ENCODE measurements at regions not wholly inside any gene's neighbourhood (a gene's known extent, or its start where the extent isn't known, plus 50 kb on each side); places are given as distances from the start of the nearest gene placed in this dataset.

DNA sequence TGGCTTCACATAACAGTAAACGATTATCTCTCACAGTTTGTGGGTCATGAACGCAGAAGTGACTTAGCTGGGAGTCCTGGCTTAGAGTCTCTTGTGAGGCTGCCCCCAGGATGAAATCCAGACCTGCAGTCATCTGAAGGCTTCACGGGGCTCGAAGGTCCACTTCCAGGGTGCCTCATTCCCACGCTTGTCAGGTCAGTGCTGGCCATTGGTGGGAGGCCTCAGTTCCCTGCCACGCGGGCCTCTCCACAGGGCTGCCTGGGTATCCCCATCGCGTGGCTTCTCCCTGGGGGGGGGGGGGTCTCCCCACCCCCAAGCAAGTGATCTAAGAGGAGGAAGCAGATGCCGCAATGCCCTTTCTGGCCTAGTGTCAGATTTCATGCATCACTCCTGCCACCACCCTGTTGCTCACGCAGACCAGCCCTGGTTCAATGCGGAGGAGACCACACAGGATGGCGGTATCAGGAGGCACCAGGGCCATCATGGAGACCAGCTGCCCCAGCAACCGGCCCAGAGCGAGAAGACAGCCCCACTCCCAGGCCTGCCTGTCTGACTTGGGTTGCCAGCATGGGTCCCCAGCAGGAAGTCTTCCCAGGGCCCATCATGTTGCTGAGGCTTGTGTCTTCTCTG lies 77.3 kb upstream of the CDH5 start:
- DNase-seq (ENCODE audit: low spot score): no peak

DNA sequence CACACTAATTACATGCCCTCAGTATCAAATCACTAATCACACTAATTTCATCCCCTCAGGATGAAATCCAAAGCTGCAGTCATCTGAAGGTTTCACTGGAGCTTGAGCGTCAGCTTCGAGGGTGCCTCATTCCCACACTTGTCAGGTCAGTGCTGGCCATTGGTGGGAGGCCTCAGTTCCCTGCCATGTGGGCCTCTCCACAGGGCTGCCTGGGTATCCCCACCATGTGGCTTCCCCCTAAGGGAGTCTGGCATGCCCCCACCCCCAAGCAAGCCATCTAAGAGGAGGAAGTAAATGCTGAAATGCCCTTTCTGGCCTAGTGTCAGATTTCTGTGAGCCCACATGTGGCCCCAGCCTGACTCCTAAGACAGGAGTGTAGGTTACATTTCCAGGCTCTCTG lies 78.6 kb upstream of the CDH5 start:
- no peak for DNase-seq (ENCODE audit: low spot score)

DNA sequence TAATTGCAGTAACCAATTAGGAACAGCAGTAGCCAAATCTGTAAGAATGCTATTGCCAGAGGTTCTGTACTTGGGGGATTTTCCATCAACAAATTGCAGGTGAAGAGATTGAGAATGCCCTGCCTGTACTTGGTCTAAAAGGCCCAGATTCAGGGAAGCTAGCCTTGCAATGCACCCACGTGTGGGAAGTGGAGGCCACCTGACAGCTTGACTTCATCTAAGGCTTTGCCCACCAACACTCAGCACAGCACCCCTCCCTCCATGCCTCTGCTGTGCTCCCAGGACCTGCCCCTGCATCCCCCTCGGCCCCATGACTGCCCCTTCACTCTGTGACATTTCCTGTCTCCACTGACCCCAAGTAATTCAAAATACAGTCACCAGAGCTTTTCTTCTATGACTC lies 79.1 kb upstream of the CDH5 start:
- DNase-seq (ENCODE audit: low spot score): no peak

GRCh38 chr16:66286527-66286926 lies 80.0 kb upstream of the CDH5 start:
- DNase-seq (ENCODE audit: low spot score): no peak

- peak; percentile 34 for DNase-seq (ENCODE audit: low spot score)
Observed at GRCh38 chr16:66278604-66279262, 87.8 kb upstream of the CDH5 start.

DNA sequence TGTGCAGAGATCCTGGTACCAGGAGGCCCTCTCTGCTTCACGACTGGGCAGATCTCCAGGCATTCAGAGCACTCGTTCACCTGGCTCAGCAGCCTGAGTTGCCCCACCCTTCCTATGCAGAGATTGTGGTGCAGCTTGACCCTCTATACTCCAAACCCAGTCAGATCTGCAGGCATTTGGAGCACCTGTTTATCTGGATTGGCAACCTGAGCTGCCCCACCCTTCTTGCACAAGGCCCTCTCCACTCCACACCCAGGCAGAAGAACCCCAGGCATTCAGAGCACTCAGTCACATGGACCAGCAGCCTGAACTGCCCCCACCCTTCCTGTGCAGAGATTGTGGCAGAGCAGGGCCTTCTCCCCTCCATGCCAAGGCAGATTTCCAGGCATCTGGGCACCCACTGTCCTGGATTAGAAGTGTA lies 88.4 kb upstream of the CDH5 start:
- peak; percentile 81 for DNase-seq (ENCODE audit: low spot score)

DNA sequence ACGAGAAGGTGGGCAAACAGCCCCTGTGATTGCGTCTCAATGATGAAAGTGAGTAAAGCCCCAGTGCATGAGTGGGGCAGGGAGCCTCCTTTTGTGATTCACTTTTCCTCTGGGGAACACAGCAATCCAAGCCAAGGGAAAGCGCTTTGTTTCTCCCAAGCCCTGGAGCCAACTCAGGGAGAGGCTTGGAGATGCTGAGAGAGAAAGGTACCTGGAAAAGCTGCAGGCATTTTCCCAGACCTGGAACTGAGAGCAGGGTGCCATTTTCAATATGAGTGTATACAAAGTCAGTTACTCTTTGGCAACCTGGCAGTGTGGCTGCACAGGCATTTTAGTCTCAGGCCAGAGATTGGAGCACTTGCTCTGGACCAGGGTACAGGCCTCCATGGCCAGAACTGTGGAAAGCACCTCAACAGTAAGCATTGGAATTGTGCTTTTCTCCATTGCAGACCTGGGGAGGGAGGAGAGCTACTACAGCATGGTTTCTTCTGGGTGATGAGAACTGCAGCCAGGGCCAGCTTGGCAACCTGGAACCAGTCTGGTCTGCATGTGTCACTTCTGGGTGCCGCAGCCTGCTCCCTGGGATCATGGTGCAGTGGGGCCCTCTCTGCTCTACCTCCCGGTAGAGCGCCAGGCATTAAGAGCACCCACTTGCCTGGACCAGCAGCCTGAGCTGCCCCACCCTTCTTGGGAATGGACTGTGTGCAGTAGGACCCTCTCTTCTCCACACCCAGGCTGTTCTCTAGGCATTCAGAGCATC lies 89.0 kb upstream of the CDH5 start:
- DNase-seq (ENCODE audit: low spot score): no peak

DNA sequence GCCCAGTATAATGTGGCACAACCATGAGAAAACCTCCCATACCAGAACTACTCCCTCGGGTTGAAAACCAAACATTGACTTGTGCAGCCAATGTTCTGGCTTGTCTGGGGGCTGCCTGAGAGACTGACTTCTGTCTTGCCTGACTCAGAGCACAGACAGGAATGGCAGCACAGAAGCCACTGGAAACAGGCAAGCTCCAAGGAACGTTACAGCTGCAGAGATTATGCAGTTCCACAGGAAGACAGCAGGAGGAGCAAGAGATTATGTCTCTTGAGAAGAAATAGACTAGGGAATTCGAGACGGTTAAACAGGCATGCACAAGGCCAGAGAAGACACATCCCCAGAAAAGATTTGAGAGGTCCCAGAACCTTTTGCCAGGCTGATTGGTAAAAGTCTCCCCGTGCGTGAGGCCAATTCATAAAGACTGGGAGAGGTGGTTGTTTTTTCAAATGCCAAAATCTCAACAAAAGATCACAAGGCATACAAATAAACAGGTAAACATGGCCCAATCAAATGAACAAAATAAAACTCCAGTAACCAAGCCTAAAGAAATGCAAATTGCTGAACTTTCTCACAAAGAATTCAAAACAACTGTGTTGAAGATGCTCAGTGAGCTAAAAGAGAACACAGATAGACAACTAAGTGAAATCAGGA lies 90.6 kb upstream of the CDH5 start:
- DNase-seq (ENCODE audit: low spot score): peak; percentile 41

DNA sequence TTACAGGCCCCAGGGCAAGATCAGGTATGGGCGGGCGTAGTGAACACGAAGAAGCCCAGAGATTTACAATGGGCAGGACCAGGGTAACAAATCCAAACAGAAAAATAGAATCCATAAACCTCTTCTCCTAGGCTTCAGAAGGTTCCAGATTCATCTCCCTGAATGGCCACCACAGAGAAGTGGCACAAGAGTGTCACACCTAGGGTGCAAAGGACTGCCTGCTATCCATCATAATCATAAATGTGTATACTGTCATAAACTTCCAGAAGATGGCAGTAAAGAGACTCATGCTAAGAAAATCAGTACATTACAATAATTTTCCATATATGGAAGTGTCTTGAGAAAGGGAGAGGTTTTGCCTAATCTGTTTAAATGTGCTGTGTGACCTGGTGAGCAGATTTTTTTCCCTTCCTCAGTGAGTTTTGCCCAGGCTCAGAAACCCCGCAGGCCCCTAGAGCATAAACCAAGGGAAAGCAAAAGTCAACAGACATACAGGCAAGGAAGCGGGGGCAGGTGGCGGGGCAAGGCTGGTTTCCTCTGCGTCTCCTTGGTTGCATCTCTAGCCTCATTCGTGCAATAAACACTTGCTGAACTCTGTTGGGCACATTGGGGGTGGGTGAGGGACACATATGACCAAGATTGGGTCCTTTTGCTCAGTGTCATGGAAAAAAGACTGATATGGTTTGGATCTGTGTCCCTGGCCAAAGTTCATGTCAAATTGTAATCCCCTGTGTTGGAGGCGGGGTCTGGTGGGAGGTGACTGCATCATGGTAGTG lies 92.0 kb upstream of the CDH5 start:
- peak; percentile 32 for DNase-seq (ENCODE audit: low spot score)

- DNase-seq (ENCODE audit: low spot score): no peak
Observed at GRCh38 chr16:66273644-66274334, 92.7 kb upstream of the CDH5 start.

- DNase-seq (ENCODE audit: low spot score): no peak
Observed at GRCh38 chr16:66273053-66273452, 93.4 kb upstream of the CDH5 start.

DNA sequence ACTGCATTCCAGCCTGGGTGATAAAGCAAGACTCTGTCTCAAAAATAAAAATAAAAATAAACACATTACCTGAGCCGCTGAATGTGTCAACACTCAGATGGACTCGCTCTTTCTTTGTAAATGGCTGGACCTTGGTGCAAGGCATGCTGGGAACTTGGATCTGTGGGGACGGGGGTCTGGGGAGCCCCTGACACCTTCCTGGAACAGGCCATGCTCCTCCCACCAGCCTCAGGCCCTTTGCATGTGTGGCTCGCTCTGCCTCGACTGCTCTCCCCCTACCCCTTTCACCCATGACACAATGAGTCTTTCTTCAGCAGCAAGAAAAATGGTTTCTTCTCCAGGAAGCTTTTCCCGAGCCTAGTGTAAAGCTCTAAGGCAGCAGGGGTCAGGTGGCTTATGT lies 94.0 kb upstream of the CDH5 start:
- no peak for DNase-seq (ENCODE audit: low spot score)

DNA sequence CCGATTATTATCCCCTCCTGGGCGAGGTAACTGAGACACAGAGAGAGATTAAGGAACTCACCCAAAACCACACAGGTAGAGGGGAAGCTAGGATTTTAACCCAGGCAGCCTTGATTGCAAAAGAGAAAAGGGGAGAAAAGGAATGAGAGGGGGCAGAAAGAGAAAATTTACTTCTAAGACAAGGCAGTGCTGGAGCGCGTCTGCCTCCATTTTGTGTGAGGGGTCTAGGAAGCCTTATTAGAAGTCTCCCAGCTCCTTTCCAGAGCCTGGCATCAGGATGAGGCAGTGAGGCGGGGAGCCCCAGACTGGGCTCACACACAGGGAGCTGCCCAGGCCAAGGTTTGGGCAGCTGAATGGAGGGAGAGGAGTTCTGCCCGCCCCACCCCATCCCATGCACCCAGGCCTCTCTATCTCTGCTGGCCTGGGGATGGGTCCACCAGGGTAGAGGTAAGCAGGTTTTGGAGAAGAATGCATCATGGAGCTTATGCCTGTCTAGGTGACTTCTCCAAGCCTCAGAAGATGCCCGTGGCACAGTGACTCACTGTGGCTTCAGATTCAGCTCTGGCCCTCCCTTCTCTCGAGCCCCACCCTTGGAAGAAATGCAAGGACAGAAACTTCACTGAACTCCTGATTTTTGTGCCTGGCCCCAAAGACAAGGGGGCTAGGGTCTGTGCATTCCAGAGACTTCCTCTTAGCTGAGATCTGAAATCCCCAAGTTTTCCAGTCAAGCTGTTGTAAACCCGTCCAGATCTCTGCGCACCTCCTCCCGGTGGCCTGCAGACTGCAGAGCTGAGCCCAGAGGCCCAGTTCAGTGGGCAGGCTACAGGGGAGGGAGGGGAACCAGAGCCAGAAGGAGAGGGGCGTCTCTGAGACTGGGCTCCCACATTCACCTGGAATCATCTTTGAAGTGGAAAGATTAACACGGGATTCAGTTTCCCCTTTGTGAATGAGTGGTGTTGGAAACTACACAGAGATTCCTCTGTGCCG lies 95.1 kb upstream of the CDH5 start:
- DNase-seq (ENCODE audit: low spot score): peak; percentile 13

DNA sequence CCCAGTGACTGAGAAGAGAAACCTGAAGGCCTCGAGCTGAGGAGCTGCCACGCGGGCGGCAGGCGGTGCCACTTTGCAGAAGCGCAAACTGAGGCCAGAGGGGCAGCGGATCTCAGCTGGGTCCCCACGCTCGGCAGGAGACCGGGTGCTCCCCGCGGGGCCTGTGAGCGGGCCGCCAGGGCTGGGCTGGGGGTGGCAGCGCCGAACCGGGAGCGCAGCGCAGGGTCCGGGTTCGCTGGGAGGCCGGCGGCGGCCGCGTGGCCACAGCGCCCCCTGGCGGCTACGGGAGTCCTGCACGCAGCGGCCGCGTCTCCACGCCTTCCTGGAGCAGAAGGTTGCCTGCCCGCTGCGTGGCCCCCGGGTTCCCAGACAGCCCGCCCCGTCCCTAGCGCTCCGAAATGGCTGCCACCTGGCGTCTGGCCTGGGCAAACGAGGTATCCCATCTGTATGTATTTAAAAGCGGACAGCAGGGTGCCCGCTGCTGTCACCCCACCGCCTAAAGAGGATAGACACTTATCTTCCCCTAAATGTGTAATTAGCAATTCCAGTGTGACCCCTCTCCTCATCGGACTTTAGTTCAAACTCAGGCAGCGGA lies 96.1 kb upstream of the CDH5 start:
- peak; percentile 68 for DNase-seq (ENCODE audit: low spot score)

DNA sequence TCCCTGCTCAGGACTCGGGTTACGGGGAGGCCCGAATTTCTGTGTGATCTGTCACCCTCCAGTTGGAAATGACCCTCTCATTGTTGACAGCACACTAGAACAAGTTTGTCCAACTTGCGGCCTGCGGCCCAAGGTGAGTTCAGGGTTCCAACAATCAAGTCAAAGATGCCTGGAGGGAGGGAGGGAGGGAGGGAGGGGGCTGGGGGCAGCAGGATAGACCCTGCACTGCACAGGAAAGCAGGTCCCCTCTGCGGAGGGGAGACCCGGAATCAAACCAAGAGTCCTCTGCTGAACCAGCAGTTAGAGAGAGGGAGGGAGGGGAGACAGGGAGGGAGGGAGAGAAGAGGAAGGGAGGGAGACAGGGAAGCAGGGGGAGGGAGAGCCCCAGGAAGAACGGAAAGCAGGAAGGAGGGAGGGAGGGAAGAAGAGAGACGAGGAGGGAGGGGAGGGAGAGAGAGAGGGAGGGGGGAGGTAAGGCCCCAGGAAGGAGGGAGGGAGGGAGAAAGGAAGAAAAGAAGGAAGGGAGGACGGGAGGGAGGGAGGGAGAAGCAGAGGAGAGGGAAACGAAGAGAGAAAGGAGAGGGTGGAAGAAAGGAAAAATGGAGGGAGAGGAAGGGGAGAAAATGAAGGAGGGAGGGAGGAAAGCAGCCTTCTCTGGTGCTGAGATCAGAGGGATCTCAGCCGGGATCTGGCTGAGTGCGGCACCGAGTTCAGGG lies 96.7 kb upstream of the CDH5 start:
- DNase-seq (ENCODE audit: low spot score): no peak

- no peak for DNase-seq (ENCODE audit: low spot score)
Observed at GRCh38 chr16:66267292-66268014, 99.0 kb upstream of the CDH5 start.

- DNase-seq (ENCODE audit: low spot score): no peak
Observed at GRCh38 chr16:66266436-66267291, 99.8 kb upstream of the CDH5 start.

Measured in LoVo (cell line).